ENCODE measurements at regions not wholly inside any gene's neighbourhood (a gene's known extent, or its start where the extent isn't known, plus 50 kb on each side); places are given as distances from the start of the nearest gene placed in this dataset.

GRCh38 chr2:18901242-18901641 is 311.9 kb upstream of the NT5C1B start:
- Histone ChIP-seq H3K9me3 (ENCODE audit: insufficient read depth, low read depth, low read length) (no peaks in the 10 kb centered on the region), H3K27ac (ENCODE audit: low read depth, low read length) (no peak overlapping the region), H3K4me3 (ENCODE audit: low read length) (no peak overlapping the region), H3K36me3 (ENCODE audit: insufficient read depth, low read length) (no peaks in the 10 kb centered on the region), H3K4me1 (ENCODE audit: insufficient read depth, low read length) (no peaks in the 10 kb centered on the region), H3K27me3 (ENCODE audit: insufficient read depth, low read length) (no peaks in the 10 kb centered on the region), H3K9ac (ENCODE audit: low read depth, low read length) (no peak overlapping the region)
- WGBS, result 94% methylated on average over 3 of the region's 3 CpGs

DNA sequence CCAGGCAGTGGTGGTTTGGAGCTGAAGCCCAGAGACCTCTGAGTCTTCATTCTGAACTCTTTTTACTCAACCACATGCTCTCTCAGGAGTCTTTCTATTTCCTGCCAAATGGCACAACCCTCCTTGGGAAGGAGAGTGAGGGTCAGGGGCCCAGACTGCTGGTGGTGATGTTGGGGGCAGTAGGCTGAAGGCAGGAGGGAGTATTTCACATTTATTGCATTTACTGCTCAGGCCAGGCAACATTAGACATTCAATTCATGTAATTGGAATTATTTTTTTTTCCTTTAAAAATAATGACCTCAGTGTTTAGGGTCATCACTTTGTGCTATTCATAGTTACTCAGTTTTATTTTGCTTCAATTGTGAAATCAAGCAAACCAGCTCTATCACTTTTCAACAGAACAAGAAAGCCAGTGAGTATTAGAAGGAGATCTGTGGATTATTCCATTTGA is 311.3 kb upstream of the NT5C1B start:
- H3K9me3 ChIP-seq (ENCODE audit: insufficient read depth, low read depth, low read length), result no peaks in the 10 kb centered on the region

GRCh38 chr2:18899725-18900124 is 310.4 kb upstream of the NT5C1B start:
- Histone ChIP-seq H3K9ac (ENCODE audit: low read depth, low read length) (no peak overlapping the region), H3K27ac (ENCODE audit: low read depth, low read length) (no peak overlapping the region), H3K9me3 (ENCODE audit: insufficient read depth, low read depth, low read length) (no peaks in the 10 kb centered on the region), H3K4me3 (ENCODE audit: low read length) (no peak overlapping the region), H3K4me1 (ENCODE audit: insufficient read depth, low read length) (no peaks in the 10 kb centered on the region), H3K27me3 (ENCODE audit: insufficient read depth, low read length) (no peaks in the 10 kb centered on the region), H3K36me3 (ENCODE audit: insufficient read depth, low read length) (no peaks in the 10 kb centered on the region)
- 83% methylated on average over 3 of the region's 3 CpGs for WGBS

More for the DNA sequence above, 311.3 kb upstream of the NT5C1B start:
- no peaks in the 10 kb centered on the region for H3K36me3 ChIP-seq (ENCODE audit: insufficient read depth, low read length)
- H3K27me3 ChIP-seq (ENCODE audit: insufficient read depth, low read length), result no peaks in the 10 kb centered on the region
- H3K4me3 ChIP-seq (ENCODE audit: low read length), result no peak overlapping the region
- H3K9ac ChIP-seq (ENCODE audit: low read depth, low read length), result no peak overlapping the region
- no peak overlapping the region for H3K27ac ChIP-seq (ENCODE audit: low read depth, low read length)
- H3K4me1 ChIP-seq (ENCODE audit: insufficient read depth, low read length), result no peaks in the 10 kb centered on the region

GRCh38 chr2:18898271-18898670 is 308.9 kb upstream of the NT5C1B start:
- Histone ChIP-seq H3K27me3 (ENCODE audit: insufficient read depth, low read length) (no peaks in the 10 kb centered on the region), H3K27ac (ENCODE audit: low read depth, low read length) (no peak overlapping the region), H3K9ac (ENCODE audit: low read depth, low read length) (no peak overlapping the region), H3K4me1 (ENCODE audit: insufficient read depth, low read length) (no peaks in the 10 kb centered on the region), H3K4me3 (ENCODE audit: low read length) (no peak overlapping the region), H3K9me3 (ENCODE audit: insufficient read depth, low read depth, low read length) (no peaks in the 10 kb centered on the region), H3K36me3 (ENCODE audit: insufficient read depth, low read length) (no peaks in the 10 kb centered on the region)

DNA sequence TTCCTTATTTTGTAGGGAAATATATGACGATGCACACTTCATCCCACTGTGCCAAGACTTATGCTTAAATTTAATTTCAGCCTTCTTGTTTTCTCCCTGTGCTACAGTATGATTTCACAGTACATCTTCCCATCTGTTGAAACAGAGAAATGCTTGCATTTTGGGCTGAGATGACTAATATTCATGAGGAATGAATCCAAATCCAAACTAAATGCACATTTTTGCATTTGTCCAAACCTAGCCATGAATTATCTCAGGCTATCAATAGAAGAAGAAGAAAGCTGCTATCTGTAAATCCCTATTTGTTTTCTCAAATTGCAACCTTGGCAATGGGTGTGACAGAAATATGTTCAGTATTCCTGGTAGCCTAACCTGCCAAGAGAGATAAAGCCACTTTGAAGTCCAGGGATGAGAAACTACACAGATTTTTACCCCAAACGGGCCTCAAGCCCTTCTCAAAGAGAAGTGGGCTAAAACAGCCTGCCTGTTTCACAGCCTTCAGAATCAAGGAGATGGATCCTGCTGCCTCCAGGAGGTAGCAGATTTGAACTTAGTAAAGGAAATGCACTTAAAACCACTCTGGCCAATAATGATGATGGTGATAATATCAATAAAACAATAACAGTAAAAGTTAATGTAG is 306.9 kb upstream of the NT5C1B start:
- WGBS, result 78% methylated on average over 2 of the region's 2 CpGs

GRCh38 chr2:18891600-18892345 is 302.4 kb upstream of the NT5C1B start:
- H3K4me1 ChIP-seq (ENCODE audit: insufficient read depth, low read length), result no peaks in the 10 kb centered on the region
- no peaks in the 10 kb centered on the region for H3K27me3 ChIP-seq (ENCODE audit: insufficient read depth, low read length)
- 96% methylated on average over 3 of the region's 3 CpGs for WGBS
- H3K4me3 ChIP-seq (ENCODE audit: low read length), result no peak overlapping the region
- no peak overlapping the region for H3K27ac ChIP-seq (ENCODE audit: low read depth, low read length)
- no peak overlapping the region for H3K9ac ChIP-seq (ENCODE audit: low read depth, low read length)
- H3K9me3 ChIP-seq (ENCODE audit: insufficient read depth, low read depth, low read length), result no peaks in the 10 kb centered on the region
- H3K36me3 ChIP-seq (ENCODE audit: insufficient read depth, low read length), result no peaks in the 10 kb centered on the region

More for the DNA sequence above, 306.9 kb upstream of the NT5C1B start:
- Histone ChIP-seq H3K36me3 (ENCODE audit: insufficient read depth, low read length) (no peaks in the 10 kb centered on the region), H3K4me3 (ENCODE audit: low read length) (no peak overlapping the region), H3K9me3 (ENCODE audit: insufficient read depth, low read depth, low read length) (no peaks in the 10 kb centered on the region), H3K27ac (ENCODE audit: low read depth, low read length) (no peak overlapping the region), H3K9ac (ENCODE audit: low read depth, low read length) (no peak overlapping the region), H3K27me3 (ENCODE audit: insufficient read depth, low read length) (no peaks in the 10 kb centered on the region), H3K4me1 (ENCODE audit: insufficient read depth, low read length) (no peaks in the 10 kb centered on the region)

- Histone ChIP-seq H3K36me3 (ENCODE audit: insufficient read depth, low read length) (no peaks in the 10 kb centered on the region), H3K27me3 (ENCODE audit: insufficient read depth, low read length) (no peaks in the 10 kb centered on the region), H3K4me3 (ENCODE audit: low read length) (no peak overlapping the region), H3K9me3 (ENCODE audit: insufficient read depth, low read depth, low read length) (no peaks in the 10 kb centered on the region), H3K9ac (ENCODE audit: low read depth, low read length) (no peak overlapping the region), H3K27ac (ENCODE audit: low read depth, low read length) (no peak overlapping the region), H3K4me1 (ENCODE audit: insufficient read depth, low read length) (no peaks in the 10 kb centered on the region)
- WGBS, result 80% methylated on average over 4 of the region's 5 CpGs
These were observed 300.4 kb upstream of the NT5C1B start for GRCh38 chr2:18889565-18890332.

- H3K27ac ChIP-seq (ENCODE audit: low read depth, low read length), result no peak overlapping the region
- no peak overlapping the region for H3K9ac ChIP-seq (ENCODE audit: low read depth, low read length)
- no peaks in the 10 kb centered on the region for H3K4me1 ChIP-seq (ENCODE audit: insufficient read depth, low read length)
- WGBS, result 82% methylated on average over 1 of the region's 2 CpGs
- H3K9me3 ChIP-seq (ENCODE audit: insufficient read depth, low read depth, low read length), result no peaks in the 10 kb centered on the region
- no peaks in the 10 kb centered on the region for H3K27me3 ChIP-seq (ENCODE audit: insufficient read depth, low read length)
- H3K36me3 ChIP-seq (ENCODE audit: insufficient read depth, low read length), result no peaks in the 10 kb centered on the region
- no peak overlapping the region for H3K4me3 ChIP-seq (ENCODE audit: low read length)
These were observed 296.1 kb upstream of the NT5C1B start for GRCh38 chr2:18885457-18885856.

DNA sequence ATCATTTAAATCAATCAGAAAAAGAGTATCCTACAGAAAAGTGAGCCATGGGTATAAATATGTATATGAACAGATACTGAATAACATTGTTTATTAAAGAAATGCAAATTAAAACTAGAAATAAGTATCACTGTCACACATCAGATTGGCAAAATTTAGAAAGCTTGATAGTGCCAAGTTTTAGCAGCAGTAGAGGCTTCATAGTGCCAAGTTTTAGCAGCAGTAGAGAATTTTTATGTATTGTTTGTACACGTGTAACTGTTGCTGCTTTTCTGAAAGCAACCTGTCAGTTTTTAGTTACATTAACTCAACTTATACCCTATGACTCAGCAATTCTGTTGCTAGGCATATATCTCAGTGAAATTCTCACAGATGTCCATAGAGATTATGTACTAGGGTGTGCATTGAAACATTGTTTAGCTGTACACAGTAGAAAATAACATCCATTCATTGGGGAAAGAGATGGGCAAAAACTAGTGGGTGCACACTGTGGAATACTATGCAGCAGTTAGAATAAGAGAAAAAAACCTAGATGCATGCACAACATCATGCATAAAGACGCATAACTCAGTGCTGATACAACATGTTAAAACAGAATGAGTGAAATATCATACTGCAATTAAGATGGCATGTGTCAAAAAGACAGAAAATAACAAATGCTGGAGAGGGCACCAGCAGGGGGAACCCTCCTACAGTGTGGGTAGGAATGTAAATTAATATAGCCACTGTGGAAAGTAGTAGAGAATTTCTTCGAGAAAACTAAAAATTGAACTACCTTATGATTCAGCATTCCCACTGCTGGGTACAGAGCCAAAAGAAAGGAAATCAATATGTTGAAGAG is 294.5 kb upstream of the NT5C1B start:
- no peaks in the 10 kb centered on the region for H3K9me3 ChIP-seq (ENCODE audit: insufficient read depth, low read depth, low read length)
- no peak overlapping the region for H3K9ac ChIP-seq (ENCODE audit: low read depth, low read length)
- no peak overlapping the region for H3K27ac ChIP-seq (ENCODE audit: low read depth, low read length)
- H3K4me3 ChIP-seq (ENCODE audit: low read length), result no peak overlapping the region
- H3K36me3 ChIP-seq (ENCODE audit: insufficient read depth, low read length), result no peaks in the 10 kb centered on the region
- no peaks in the 10 kb centered on the region for H3K27me3 ChIP-seq (ENCODE audit: insufficient read depth, low read length)
- WGBS, result 83% methylated on average over 2 of the region's 3 CpGs
- no peaks in the 10 kb centered on the region for H3K4me1 ChIP-seq (ENCODE audit: insufficient read depth, low read length)

- Histone ChIP-seq H3K9ac (ENCODE audit: low read depth, low read length) (no peak overlapping the region), H3K4me3 (ENCODE audit: low read length) (no peak overlapping the region), H3K9me3 (ENCODE audit: insufficient read depth, low read depth, low read length) (no peaks in the 10 kb centered on the region), H3K4me1 (ENCODE audit: insufficient read depth, low read length) (no peaks in the 10 kb centered on the region), H3K27me3 (ENCODE audit: insufficient read depth, low read length) (no peaks in the 10 kb centered on the region), H3K36me3 (ENCODE audit: insufficient read depth, low read length) (no peaks in the 10 kb centered on the region), H3K27ac (ENCODE audit: low read depth, low read length) (no peak overlapping the region)
- 98% methylated on average over 2 of the region's 2 CpGs for WGBS
These were observed 282.1 kb upstream of the NT5C1B start for GRCh38 chr2:18871430-18871829.

DNA sequence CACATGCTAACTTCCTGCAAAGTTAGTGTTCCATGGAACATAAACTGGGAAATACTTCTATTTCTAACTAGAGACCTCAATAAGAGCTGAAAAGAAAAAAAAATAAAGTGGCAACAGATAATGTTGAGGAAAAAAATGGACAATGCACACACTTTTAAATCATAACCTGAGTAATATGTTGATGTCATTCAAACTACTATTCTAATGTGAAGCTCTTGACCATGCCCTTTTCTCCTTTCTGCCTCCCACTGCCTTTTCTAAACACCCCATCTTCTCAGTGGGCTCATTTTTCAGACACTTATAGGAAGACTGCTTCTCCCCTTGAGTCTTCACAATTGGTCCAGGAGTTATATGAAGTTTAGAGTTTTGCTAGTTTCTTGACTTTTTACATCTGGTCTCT is 280.9 kb upstream of the NT5C1B start:
- H3K27me3 ChIP-seq (ENCODE audit: insufficient read depth, low read length), result no peaks in the 10 kb centered on the region
- H3K9me3 ChIP-seq (ENCODE audit: insufficient read depth, low read depth, low read length), result no peaks in the 10 kb centered on the region
- H3K36me3 ChIP-seq (ENCODE audit: insufficient read depth, low read length), result no peaks in the 10 kb centered on the region
- no peak overlapping the region for H3K9ac ChIP-seq (ENCODE audit: low read depth, low read length)
- H3K27ac ChIP-seq (ENCODE audit: low read depth, low read length), result no peak overlapping the region
- H3K4me3 ChIP-seq (ENCODE audit: low read length), result no peak overlapping the region
- no peaks in the 10 kb centered on the region for H3K4me1 ChIP-seq (ENCODE audit: insufficient read depth, low read length)

All from HUES64 (cell line).